HCT116 (cell line): ENCODE measurements at regions not wholly inside any gene's neighbourhood (a gene's known extent, or its start where the extent isn't known, plus 50 kb on each side); places are given as distances from the start of the nearest gene placed in this dataset.

Experiments
- ATAC-seq: fragments of 200-7000 bp; cut with Tn5 transposase; 2 replicates; pipeline ENCODE4 v1.9.1; 2020; ENCODE audit warnings: mild to moderate bottlenecking, moderate library complexity
- BruUV-seq: library from RNA; stranded (reverse); fragments of 400-500 nt; replicated peaks from 2 replicates; lab custom pipeline; 2021; lab: Mats Ljungman, UMichigan
- CTCF ChIA-PET: fragments of 300-600 bp; sonication (Branson Sonifier 250); formaldehyde crosslinking; loops from one replicate; lab custom pipeline; 2021; ENCODE audit warnings: antibody characterized with exemption; lab: Charles Lee
- POLR2A ChIA-PET: fragments of 300-600, 350-600 bp; sonication (Branson Sonifier 250); formaldehyde crosslinking; loops from one replicate; lab custom pipeline; 2021; ENCODE audit warnings: antibody characterized with exemption; lab: Charles Lee
- RAD21 ChIA-PET, 2 experiments: fragments of 300-600 bp; sonication (Branson Sonifier 250); formaldehyde crosslinking; loops; one replicate each; lab custom pipeline; 2023; ENCODE audit warnings: low total read pairs in 2 of 2; ENCODE audit not compliant: uncharacterized antibody in 2 of 2, unreplicated experiment in 2 of 2, low non-redundant PET in 1 of 2; lab: Charles Lee
- DNase-seq: peaks from one replicate; pipeline ENCODE4 v3.0.0-alpha.2; 2010; ENCODE audit warnings: low read depth, low spot score
- H2AFZ ChIP-seq: fragments of 200-600 bp; shearing (Covaris generic), sonication (generic); 2 replicates; pipeline ENCODE4 v1.6.1; 2017; ENCODE audit warnings: low read depth, mixed run types, mixed read lengths, antibody characterized with exemption, low read length; ENCODE audit not compliant: poor library complexity, severe bottlenecking
- H3K27ac ChIP-seq: 2 replicates; pipeline ENCODE4 v1.5.1; 2012; ENCODE audit warnings: low read depth, low read length
- H3K27me3 ChIP-seq: fragments of 200-600 bp; sonication (generic); 2 replicates; pipeline ENCODE4 v1.6.1; 2016; ENCODE audit warnings: mixed run types, low read length, mixed read lengths; ENCODE audit not compliant: insufficient read depth
- H3K36me3 ChIP-seq, 2 experiments: fragments of 200-500 bp in 1 of 2; fragments of 200-600 bp in 1 of 2; sonication (Bioruptor generic) in 1 of 2; sonication (generic) in 1 of 2; 2 replicates each; pipeline versions ENCODE4 v1.5.1 to v1.6.1; 2014 to 2016; ENCODE audit warnings: low read length in 2 of 2, inconsistent platforms in 1 of 2, mixed read lengths in 1 of 2, mixed run types in 1 of 2; ENCODE audit not compliant: insufficient read depth in 2 of 2, control insufficient read depth in 1 of 2
- H3K4me1 ChIP-seq, 2 experiments: fragments of 200-600 bp in 1 of 2; sonication (generic) in 1 of 2; 2 replicates each; pipeline versions ENCODE4 v1.5.1 to v1.6.1; 2012 to 2017; ENCODE audit warnings: low read length in 2 of 2, inconsistent platforms in 1 of 2, mild to moderate bottlenecking in 1 of 2, mixed read lengths in 1 of 2, mixed run types in 1 of 2, moderate library complexity in 1 of 2; ENCODE audit not compliant: insufficient read depth in 2 of 2, control insufficient read depth in 1 of 2
- H3K4me2 ChIP-seq: fragments of 200-600 bp; sonication (generic); 2 replicates; pipeline ENCODE4 v1.6.1; 2017; ENCODE audit warnings: mixed run types, low read length, mixed read lengths
- H3K4me3 ChIP-seq, 2 experiments: fragments of 200-600 bp in 1 of 2; sonication (generic) in 1 of 2; replicated peaks in 1 of 2; 2 replicates each; pipeline ENCODE4 v1.5.1; 2011 to 2016; ENCODE audit warnings: low read length in 2 of 2, control low read depth in 1 of 2, low read depth in 1 of 2, mild to moderate bottlenecking in 1 of 2, mixed read lengths in 1 of 2, mixed run types in 1 of 2
- H3K79me2 ChIP-seq: fragments of 200-600 bp; sonication (generic); 2 replicates; pipeline ENCODE4 v1.6.1; 2017; ENCODE audit warnings: mild to moderate bottlenecking, mixed run types, low read length, moderate library complexity, mixed read lengths; ENCODE audit not compliant: insufficient read depth
- H3K9ac ChIP-seq: fragments of 200-600 bp; sonication (generic); 2 replicates; pipeline ENCODE4 v1.6.1; 2016; ENCODE audit warnings: low read length, mixed read lengths
- H3K9me2 ChIP-seq: fragments of 200-600 bp; sonication (generic), shearing (Covaris generic); 2 replicates; pipeline ENCODE4 v1.6.1; 2017; ENCODE audit warnings: mixed run types, mild to moderate bottlenecking, moderate library complexity; ENCODE audit not compliant: insufficient read depth
- H3K9me3 ChIP-seq, 2 experiments: fragments of 200-500 bp in 1 of 2; fragments of 200-600 bp in 1 of 2; sonication (Bioruptor generic) in 1 of 2; sonication (generic) in 1 of 2; 2 replicates each; pipeline ENCODE4 v1.6.1; 2014 to 2017; ENCODE audit warnings: low read length in 2 of 2, mixed read lengths in 2 of 2, inconsistent platforms in 1 of 2, low read depth in 1 of 2, mild to moderate bottlenecking in 1 of 2, mixed run types in 1 of 2, moderate library complexity in 1 of 2; ENCODE audit not compliant: control insufficient read depth in 1 of 2, insufficient read depth in 1 of 2
- H4K20me1 ChIP-seq: fragments of 200-600 bp; sonication (generic), shearing (Covaris generic); 2 replicates; pipeline ENCODE4 v1.6.1; 2017; ENCODE audit warnings: mixed run types, mild to moderate bottlenecking, moderate library complexity; ENCODE audit not compliant: insufficient read depth
- CEBPB ChIP-seq: IDR thresholded peaks from 2 replicates; pipeline ENCODE4 v1.6.1; 2012; ENCODE audit warnings: low read depth
- ELF1 ChIP-seq: IDR thresholded peaks from 2 replicates; pipeline ENCODE4 v1.6.1; 2012; ENCODE audit warnings: low read depth, borderline replicate concordance
- EZH2 ChIP-seq: fragments of 200-600 bp; sonication (generic); IDR thresholded peaks from 2 replicates; pipeline ENCODE4 v1.6.1; 2017; ENCODE audit warnings: antibody characterized with exemption, mixed run types
- EZH2phosphoT487 ChIP-seq: fragments of 200-600 bp; IDR thresholded peaks from 2 replicates; pipeline ENCODE4 v1.6.1; 2018; ENCODE audit warnings: antibody characterized with exemption, borderline replicate concordance
- JUND ChIP-seq: IDR thresholded peaks from 2 replicates; pipeline ENCODE4 v1.6.1; 2012
- POLR2AphosphoS5 ChIP-seq: IDR thresholded peaks from 2 replicates; pipeline ENCODE4 v1.6.1; 2011; ENCODE audit warnings: mild to moderate bottlenecking, low read depth, low read length, moderate library complexity
- RAD21 ChIP-seq: IDR thresholded peaks from 2 replicates; pipeline ENCODE4 v1.6.1; 2012; ENCODE audit warnings: low read depth, mild to moderate bottlenecking
- SIN3A ChIP-seq: IDR thresholded peaks from 2 replicates; pipeline ENCODE4 v1.6.1; 2012; ENCODE audit warnings: low read depth
- SP1 ChIP-seq: IDR thresholded peaks from 2 replicates; pipeline ENCODE4 v1.6.1; 2012; ENCODE audit warnings: low read depth
- TCF7L2 ChIP-seq: IDR thresholded peaks from 2 replicates; pipeline ENCODE4 v1.7.0; 2011; ENCODE audit warnings: borderline replicate concordance, inconsistent platforms; ENCODE audit not compliant: insufficient read depth, insufficient read length; ENCODE audit errors: extremely low read depth
- YY1 ChIP-seq: IDR thresholded peaks from 2 replicates; pipeline ENCODE4 v1.6.1; 2011; ENCODE audit warnings: low read length, low read depth, moderate library complexity, mild to moderate bottlenecking; ENCODE audit not compliant: insufficient replicate concordance; ENCODE audit errors: extremely low read depth
- ZFX ChIP-seq: fragments of 450-650 bp; IDR thresholded peaks from 2 replicates; pipeline ENCODE4 v1.6.1; 2017
- intact Hi-C: fragments of 100-400 bp; cut with micrococcal nuclease; formaldehyde crosslinking; loops from 2 replicates; pipeline ENCODE4 v1.10.0; 2022
- TF ChIP-seq, protein P1 (sequence below), 3 experiments: fragments of 200-600 bp in 1 of 3; sonication (generic) in 1 of 3; IDR thresholded peaks in 2 of 3; conservative IDR thresholded peaks in 1 of 3; 2 replicates each; pipeline ENCODE4 v1.5.1; 2012 to 2017; ENCODE audit warnings: low read depth in 2 of 3, low read length in 2 of 3, antibody characterized with exemption in 1 of 3, borderline replicate concordance in 1 of 3, control low read depth in 1 of 3, mild to moderate bottlenecking in 1 of 3, mixed read lengths in 1 of 3, mixed run types in 1 of 3, moderate library complexity in 1 of 3; ENCODE audit not compliant: insufficient read depth in 1 of 3
- TF ChIP-seq, protein P2 (sequence below): IDR thresholded peaks from 2 replicates; pipeline ENCODE4 v1.6.1; 2012
- TF ChIP-seq, protein P3 (sequence below): IDR thresholded peaks from 2 replicates; pipeline ENCODE4 v1.6.1; 2011; ENCODE audit warnings: mild to moderate bottlenecking, low read length, moderate library complexity; ENCODE audit not compliant: insufficient replicate concordance; ENCODE audit errors: extremely low read depth

DNA sequence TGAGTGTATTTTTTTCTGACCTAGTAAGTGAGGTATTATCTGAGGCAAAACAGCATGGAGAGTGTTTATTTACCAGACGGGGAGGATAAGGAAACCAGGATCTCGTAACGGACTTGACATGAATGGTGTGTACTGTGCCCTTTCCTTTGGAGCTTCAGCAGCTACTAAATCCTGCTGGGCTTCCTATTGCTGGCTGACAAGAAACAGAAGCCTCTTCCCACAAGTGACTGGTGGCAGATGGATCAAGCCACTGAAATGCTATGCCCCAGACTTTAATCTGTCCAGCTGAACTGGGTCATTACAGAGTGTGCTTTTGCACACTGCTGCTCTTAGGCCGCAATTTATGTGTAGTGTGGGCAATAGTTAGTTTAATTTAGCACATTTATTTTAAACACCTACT lies 162.7 kb upstream of the MRPS30 start:
- ATAC-seq (no peak), DNase-seq (no peak)
- BruUV-seq, result no TSS peak
- Histone ChIP-seq H3K4me3 (no peak overlapping the region), H3K4me2 (no peak overlapping the region), H2AFZ (no peak overlapping the region), H3K9me2 (no peaks in the 10 kb centered on the region), H3K9ac (no peak overlapping the region), H3K4me1 (no peaks in the 10 kb centered on the region), H4K20me1 (no peaks in the 10 kb centered on the region), H3K9me3 (no peaks in the 10 kb centered on the region), H3K27ac (no peak overlapping the region), H3K36me3 (no peaks in the 10 kb centered on the region), H3K27me3 (no peaks in the 10 kb centered on the region), H3K79me2 (no peaks in the 10 kb centered on the region)
- TF ChIP-seq, protein P1, sequence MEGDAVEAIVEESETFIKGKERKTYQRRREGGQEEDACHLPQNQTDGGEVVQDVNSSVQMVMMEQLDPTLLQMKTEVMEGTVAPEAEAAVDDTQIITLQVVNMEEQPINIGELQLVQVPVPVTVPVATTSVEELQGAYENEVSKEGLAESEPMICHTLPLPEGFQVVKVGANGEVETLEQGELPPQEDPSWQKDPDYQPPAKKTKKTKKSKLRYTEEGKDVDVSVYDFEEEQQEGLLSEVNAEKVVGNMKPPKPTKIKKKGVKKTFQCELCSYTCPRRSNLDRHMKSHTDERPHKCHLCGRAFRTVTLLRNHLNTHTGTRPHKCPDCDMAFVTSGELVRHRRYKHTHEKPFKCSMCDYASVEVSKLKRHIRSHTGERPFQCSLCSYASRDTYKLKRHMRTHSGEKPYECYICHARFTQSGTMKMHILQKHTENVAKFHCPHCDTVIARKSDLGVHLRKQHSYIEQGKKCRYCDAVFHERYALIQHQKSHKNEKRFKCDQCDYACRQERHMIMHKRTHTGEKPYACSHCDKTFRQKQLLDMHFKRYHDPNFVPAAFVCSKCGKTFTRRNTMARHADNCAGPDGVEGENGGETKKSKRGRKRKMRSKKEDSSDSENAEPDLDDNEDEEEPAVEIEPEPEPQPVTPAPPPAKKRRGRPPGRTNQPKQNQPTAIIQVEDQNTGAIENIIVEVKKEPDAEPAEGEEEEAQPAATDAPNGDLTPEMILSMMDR (IDR thresholded peaks at IDR 0.05 in 2 of 3, conservative IDR thresholded peaks at IDR 0.05 in 1 of 3; ENCODE audit: borderline replicate concordance in 1 of 3, insufficient read depth in 1 of 3, low read depth in 2 of 3, low read length in 2 of 3), result no peak
- no peak for TF ChIP-seq SP1
- no peak for TF ChIP-seq SIN3A
- no peak for TF ChIP-seq TCF7L2
- TF ChIP-seq EZH2, result no peak
- TF ChIP-seq EZH2phosphoT487, result no peak
- TF ChIP-seq ZFX, result no peak
- no peak for TF ChIP-seq CEBPB
- TF ChIP-seq RAD21, result no peak
- TF ChIP-seq, protein P2, sequence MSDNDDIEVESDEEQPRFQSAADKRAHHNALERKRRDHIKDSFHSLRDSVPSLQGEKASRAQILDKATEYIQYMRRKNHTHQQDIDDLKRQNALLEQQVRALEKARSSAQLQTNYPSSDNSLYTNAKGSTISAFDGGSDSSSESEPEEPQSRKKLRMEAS, result no peak
- TF ChIP-seq, protein P3, sequence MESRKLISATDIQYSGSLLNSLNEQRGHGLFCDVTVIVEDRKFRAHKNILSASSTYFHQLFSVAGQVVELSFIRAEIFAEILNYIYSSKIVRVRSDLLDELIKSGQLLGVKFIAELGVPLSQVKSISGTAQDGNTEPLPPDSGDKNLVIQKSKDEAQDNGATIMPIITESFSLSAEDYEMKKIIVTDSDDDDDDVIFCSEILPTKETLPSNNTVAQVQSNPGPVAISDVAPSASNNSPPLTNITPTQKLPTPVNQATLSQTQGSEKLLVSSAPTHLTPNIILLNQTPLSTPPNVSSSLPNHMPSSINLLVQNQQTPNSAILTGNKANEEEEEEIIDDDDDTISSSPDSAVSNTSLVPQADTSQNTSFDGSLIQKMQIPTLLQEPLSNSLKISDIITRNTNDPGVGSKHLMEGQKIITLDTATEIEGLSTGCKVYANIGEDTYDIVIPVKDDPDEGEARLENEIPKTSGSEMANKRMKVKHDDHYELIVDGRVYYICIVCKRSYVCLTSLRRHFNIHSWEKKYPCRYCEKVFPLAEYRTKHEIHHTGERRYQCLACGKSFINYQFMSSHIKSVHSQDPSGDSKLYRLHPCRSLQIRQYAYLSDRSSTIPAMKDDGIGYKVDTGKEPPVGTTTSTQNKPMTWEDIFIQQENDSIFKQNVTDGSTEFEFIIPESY, result no peak
- TF ChIP-seq POLR2AphosphoS5, result no peak
- no peak for TF ChIP-seq YY1
- no peak for TF ChIP-seq ELF1
- TF ChIP-seq JUND, result no peak
- ChIA-PET CTCF (no interaction called here), RAD21 (no interaction called here), POLR2A (no interaction called here)
- intact Hi-C loops, result no loop called here
